Occipital lobe (tissue), 1 donor: ENCODE measurements at regions not wholly inside any gene's neighbourhood (a gene's known extent, or its start where the extent isn't known, plus 50 kb on each side); places are given as distances from the start of the nearest gene placed in this dataset.

ENCODE experiments used
- DNase-seq: peaks from one replicate; lab custom pipeline; 2025; lab: John Stamatoyannopoulos, UW

DNA sequence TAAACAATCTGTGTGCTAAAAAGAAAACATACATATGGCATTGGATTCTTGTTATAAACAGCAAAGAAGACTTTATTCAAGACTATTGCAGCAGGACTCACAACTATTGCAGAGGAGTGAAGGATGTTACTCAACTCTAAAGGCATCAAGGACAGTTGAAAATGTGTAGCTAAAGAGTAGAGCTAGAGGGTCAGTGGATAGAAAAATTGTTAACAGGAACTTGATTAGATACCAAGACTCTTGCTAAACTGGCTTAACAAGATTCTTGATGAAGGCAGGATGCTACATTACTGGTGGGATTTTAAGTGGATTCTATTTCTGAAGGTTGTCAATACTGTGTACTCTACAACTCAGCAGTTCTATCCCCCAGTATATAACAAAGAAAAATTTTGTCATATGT, 1183.3 kb downstream of the SLITRK1 start:
- DNase-seq: no peak

DNA sequence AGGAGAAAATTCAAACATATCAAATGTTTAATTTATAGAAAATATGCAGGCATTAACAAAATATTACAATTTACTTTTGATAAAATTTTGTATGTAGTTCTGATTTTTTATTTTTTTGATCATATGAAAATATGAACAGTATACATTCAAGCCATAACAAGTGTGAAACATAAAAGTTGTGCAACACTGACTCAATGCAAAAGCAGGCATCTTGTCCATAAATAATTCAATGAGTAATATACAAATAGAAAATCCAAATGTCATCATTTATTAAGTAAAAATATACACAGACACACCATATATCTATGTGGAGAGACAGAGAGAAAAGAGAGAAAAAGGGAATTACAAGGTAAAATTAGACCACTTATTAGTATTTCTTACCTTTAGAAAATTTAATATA, 1183.9 kb downstream of the SLITRK1 start:
- no peak for DNase-seq

DNA sequence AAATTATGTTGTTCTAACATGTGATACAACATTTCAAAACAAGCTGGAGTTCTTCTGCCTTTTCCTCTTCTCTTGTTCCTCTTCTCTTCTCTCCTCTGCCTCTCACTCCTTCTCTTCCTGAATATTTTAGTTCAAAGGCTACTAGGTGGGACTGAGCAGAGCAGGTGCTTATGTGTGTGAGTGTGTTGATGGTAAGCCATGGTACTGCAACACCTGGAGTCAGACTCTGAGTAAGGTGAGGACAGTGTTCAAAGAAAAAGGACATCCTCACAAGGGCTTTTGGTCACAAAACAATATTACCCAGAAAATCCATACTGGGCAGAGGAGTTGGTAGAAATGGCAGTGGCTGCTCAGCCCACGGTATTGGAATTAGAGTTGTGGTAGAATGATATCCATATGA, 1188.7 kb downstream of the SLITRK1 start:
- DNase-seq: no peak

DNA sequence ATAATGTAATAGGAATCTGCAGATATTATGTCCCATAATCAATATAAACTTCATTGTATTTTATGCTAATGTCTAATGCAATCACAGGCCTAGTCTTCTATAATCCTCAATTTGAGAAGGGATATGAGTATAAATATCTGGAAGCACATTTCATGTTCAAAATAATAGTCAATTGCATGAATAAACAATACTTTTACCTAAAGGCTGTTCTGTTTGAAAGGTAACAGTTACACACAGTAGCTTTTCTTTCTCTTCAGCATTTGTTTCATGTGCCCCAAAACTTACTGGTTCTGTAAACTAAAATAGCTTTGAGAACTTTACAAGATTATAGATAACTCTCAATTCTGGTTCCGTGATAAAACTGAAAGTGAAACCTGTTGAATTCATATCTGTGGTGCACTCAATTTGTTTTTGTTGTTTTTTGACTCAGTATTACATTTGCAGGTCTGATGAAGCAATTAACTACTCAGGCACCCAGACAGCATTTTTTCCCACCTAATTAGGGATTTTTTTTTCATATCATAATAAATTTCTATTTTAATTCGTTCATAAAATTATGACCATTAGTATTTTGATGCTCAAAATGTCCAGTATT, 1193.8 kb downstream of the SLITRK1 start:
- DNase-seq: no peak

DNA sequence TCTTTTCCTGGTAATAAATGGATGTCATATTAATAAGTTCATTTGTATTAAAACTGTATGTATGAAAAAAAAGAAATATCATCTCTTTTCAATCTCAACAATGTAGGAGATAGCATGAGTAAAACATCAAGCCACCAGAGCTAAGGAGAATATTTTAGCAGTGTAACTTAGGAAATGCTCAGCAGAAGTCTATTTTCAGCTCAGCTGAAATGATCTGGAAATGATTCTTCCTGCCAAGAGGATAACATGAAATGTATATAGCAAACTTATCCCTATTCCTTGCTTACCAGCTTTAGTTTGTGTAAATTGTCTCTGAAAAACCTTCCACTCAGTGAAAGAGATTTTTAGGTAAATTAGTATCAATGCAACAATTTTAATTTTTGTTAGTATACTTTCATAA, 1194.4 kb downstream of the SLITRK1 start:
- DNase-seq: no peak

DNA sequence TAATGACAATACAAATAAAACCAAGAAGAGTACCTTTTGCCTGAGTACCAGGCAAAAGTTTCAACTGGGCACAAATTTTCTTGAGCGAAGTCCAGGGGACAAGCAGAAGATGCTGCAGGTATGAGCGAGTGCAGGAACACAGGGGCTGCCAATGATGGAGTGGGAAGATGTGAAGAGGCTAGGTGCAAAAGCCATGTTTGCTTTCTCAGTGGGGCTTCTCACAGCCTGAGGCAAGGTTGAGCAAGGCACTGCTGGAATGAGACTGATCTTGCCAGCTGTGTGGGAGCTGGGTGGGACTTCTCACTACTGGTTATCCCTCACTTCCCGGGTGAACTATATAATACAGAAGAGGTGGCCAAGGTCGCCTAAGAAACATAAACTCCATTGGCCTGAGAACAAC, 1200.7 kb downstream of the SLITRK1 start:
- DNase-seq: no peak

DNA sequence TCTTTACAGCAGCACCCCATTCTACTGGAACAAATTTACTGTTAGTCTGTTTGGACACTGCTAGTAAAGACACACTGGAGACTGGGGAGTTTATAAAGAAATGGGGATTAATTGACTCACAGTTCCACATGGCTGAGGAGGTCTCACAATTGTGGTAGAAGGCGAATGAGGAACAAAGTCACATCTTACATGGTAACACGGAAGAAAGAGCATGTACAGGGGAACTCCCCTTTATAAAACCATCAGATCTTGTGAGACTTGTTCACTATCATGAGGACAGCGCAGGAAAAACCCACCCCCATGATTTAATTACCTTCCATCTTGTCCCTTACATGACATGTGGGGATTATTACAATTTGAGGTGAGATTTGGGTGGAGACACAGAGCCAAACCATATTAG, 1204.2 kb downstream of the SLITRK1 start:
- no peak for DNase-seq

DNA sequence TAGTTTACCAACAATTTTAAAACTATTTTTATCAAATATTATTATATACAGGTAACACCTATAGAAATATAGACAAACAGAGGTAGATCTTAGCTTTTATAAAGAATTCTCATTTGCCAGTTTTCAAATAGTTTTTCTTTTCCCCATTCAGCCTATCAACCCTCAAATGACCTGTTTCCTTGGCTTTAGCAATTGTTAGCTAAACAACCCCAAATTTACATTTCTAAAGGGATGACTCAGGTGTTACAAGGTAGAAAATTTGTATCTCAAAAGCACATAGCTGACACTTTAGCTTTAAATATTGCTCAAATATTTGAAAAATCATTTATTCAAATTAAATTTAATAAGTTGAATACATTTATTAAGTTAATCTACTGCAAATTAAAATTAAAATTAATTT, 1207.2 kb downstream of the SLITRK1 start:
- DNase-seq: no peak

DNA sequence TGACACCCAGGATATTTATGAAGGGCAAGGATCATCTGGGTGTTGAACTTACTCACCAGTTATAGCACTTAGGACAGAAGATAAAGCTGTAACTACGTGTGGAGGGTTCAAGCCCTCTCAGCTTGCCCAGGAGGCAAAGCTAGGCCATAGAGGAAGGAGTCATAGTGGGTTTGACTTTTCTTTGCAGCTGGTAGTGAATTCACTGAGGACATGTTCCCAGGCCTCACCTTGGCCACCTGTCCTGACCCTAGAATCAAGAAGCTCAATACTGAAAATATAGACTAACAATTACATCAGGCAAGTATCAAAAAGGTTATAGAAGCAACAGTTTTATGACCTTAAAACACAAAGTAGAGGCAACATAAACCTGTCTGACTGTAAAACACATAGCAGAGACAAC, 1207.7 kb downstream of the SLITRK1 start:
- DNase-seq: no peak

DNA sequence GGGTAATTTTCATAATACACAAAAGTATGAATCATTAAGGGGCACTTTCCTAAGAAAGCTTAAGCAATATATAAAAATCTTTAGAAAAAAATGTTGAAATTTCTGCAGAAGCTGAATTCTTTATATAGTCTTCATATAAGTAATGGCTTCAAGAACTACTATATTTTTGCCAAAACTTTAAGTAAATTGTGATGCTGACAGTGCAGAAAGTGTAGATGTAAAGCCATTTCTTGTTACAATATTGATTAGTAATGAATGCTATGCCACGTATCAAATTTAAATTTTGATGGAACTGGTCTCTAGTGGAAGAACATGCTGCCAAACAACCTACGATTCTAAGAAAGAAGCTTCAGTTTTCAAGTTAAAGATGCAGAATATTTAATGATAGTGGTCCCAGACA, 1210.0 kb downstream of the SLITRK1 start:
- DNase-seq: no peak

DNA sequence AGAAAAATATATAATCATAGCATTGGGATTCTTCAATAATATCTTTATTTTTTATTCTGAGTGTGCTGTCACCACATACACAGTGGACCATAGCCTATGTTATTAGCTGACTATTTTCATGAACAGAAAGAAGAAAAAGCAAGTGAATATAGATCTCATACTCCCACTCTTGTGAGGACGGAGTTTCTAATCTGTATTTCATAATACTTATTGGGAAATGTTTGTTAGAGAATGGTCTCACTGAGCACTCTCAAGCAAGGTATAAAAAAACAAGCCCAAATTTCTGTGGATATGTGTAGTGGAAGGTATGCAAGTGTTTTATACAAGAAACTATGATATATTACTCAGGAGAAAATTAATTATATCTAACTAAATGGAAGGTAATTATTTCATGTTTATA, 1218.1 kb downstream of the SLITRK1 start:
- no peak for DNase-seq

DNA sequence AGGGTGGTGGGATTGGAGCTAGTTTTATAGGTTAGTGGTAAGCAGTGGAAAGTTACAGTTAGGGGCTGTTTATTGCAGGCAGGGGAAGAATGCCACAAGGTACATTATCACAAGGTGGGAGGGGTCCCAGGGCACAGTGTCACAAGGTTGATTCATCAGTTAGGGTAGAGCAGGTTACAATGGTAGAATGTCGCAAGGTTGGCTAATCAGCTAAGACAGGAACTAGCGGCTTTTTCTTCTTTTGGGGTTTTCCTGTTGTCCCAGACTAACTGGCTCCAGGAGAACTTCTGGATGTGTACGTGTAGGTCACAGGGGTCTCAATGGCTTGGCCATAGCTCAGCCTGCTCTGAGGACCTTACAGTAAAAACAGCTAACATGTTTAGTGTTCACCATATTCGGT, 1221.1 kb downstream of the SLITRK1 start:
- DNase-seq: no peak

DNA sequence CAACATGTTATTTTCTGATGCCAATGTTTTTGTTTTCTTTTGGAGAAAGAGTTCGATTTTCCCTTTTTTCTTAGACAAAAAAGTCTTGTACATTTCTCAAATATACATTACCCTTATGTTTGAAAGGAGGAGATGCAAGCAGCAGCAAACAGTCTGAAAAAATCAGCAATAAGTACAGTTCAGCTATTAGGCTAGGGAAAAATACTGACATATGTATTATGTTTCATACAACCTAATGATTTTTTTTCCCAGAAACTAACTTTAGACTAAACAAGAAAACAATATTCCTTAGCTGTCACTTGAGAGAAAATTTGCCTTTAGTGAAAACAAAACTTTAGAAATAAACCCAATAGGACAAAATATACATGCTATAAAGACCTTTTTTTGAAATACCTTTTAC, 1223.5 kb downstream of the SLITRK1 start:
- DNase-seq: no peak

DNA sequence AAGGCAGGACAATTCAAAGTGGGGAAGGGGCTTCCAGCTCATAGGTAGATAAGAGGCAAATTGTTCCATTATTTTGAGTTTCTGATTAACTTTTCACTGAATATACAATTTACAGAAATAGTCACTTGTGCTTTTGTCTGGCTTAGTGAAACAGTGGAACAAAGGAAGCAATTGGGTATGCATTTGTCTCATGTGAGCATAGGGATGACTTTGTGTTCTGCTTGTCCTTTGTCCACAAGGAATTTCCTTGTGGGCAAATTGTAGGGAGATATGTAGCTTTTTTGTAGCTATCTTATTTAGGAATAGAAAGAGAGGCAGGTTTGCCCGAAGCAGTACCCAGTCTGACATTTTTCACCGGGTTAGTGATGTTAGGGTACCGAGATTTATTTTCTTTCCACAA, 1224.8 kb downstream of the SLITRK1 start:
- no peak for DNase-seq

DNA sequence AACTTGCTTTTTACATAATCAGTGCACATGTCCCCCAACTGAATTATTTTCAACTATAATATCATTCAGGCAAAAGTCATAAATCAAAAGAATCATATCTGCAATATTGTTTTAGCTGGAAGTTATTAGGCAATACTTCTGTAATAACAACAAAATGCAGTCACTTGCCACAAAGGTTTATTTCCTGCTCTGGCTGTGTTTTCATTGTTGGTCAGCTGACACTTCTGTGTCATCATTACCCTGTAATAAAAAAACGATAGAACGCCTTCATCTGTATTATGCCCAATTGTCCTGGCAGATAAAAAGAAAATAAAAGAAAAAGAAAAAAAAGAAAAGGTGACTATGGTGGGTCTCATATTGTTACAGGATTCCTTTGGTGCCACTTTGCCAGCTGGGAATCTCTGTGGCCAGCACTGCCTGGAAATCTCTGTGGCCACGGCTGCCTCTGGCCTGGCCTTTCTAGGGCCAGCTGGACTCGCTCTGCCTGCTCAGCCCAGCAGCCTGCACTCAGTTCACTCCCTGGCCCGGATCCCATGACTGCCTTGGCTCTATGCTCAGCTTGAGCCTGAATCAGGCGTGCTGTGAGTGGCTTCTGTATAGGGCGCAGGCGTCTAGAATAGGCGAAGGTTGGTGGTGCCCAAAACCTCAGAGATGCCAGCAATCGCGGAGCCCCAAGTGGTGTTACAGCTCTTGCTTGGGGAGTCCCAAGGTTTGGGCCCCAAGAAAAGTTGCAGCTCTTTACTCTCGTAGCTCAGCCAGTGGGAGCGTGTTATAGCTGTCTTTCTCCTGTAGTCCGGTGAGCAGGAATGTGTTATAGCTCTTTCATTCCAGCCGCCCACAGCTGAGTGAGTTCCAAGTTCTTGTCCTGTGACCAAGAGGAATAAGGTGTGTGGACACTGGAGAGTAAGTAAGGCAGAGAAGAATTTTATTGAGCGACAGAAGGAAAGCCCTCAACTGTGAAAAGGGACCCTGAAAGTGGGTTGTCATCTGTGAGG, 1227.1 kb downstream of the SLITRK1 start:
- no peak for DNase-seq

DNA sequence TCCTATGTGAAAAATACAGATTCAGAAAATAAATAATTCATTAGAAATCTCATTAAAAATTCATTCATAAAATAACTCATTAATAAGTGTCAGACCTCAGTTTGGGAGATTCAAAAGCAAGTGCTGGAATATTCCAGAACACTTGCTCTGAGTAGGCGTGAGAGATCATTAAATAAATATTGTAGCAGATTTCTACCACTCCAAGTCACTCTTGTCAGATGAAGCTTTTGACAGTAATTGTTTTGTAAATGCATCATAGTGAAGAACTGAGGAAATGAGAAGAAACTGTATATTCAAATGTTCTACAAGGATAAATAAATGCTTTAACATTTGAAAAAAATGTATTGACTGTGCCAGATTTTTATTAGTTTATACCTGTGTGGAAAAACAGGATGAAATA, 1228.1 kb downstream of the SLITRK1 start:
- DNase-seq: no peak

DNA sequence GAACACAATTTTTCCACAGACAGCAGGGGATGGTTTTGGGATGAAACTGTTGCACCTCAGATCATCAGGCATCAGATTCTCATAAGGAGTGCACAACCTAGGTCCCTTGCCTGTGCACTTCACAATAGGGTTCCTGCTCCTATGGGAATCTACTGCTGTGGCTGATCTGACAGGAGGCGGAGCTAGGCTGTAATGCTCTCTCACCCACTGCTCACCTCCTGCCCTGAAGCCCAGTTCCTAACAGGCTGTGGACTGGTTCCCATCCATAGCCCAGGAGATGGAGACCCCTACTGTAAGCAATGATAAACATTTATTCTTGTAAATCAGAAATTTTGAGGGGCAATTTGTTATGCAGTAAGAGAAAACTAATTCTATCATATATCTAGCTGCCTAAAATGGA, 1234.7 kb downstream of the SLITRK1 start:
- no peak for DNase-seq

DNA sequence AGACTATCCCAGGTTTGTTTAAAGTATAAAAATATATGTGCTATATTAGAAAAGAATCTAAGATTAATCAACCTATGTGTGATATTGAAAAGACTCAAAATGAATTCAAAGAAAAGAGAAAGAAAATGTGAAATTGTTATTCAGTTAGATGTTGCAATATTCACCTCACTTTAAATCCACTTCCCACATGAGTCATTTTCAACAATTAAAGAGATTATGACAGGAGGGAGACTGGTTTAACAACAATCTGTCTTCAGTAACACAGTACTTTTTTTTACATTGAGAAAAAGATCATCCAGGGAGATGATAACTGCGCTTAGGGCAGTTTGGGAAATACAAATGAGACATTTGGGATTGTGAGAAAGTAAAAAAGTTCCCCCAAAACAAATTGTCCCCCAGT, 1246.2 kb downstream of the SLITRK1 start:
- no peak for DNase-seq

DNA sequence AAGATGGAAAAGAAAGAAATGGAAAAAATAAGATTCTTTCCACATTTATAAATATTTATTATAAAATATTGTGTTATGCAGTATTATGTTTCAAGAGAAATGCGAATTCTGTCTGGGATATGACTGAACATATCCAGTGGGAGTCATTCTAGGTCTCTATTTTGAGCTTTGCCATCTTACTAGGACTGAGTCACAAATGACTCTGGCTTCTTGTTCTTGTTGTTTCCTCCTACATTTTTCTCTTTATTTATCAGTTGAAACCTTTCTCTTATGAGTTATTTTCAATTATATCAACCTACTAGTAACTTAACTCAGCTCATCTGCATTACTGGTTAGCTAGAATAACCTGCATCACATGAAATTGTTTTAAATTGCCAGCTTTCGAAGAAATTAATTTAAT, 1247.3 kb downstream of the SLITRK1 start:
- no peak for DNase-seq

DNA sequence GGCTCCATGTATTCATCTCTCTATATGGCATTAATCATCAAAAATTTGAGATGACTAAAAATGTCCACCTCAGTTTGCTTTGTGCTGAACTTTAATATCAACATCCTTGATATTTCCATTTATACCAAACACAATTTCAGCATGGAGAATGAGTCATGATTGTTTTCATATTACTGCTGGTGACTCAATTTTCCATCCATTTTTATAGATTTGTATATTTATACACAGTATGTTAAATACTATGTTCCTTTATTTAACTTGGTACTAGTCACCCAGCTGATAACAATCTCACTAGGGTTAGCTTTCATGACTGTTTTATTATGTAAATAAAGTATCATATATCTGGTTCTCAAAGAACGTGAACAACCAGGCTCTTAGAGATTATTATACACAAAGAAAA, 1255.1 kb downstream of the SLITRK1 start:
- no peak for DNase-seq

DNA sequence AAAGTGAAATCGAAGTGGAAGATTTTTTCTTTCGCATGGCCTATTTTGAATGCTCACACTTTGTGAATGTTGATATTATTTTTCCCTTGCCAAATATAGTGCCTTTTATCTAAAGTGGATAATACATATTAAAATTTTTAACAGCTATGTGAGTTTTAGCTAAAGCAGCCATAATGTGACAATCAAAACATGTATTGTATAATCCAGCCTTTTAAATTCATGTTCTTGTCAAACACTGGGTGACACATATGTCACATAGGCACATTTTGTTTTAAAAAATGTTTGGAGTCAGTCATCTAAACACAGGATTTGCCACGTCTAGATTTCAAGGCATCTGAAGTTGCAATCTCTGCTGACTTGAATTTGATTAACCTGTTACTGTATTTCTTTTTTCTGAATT, 1256.6 kb downstream of the SLITRK1 start:
- no peak for DNase-seq

DNA sequence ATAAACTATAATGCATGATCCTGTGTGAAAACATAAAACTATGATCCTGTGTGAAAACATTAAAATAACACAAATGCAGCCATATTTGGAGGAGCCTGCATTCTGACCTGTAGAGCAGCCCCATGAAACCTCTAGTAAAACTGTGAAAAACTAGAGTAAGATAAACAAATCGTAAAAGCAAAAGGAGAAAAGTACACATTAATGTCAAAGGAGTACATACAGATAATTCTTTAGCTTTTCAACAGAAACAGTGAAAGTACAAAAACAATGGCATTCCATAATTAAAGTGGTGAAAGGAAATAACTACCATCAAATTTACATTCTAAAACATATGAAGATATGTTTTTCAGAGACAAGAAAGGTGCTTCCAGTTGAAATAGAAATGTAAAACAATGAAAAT, 1267.2 kb downstream of the SLITRK1 start:
- no peak for DNase-seq

DNA sequence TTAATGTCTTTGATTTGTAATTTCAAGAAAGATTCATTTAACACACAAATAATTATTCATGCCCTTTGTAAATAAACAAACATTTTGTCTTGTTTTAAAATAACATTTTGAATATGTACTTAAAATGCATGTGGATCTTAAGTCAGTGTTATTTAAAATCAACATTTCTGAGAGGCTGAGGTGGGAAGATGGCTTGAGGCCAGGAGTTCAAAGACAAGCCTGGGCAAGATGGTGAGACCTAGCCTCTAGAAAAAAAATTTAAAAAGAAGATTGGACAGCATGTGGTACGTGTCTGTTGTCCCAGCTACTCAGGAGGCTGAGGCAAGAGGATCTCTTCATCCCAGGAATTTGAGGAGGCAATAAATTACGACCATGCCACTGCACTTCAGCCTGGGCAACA, 1268.2 kb downstream of the SLITRK1 start:
- DNase-seq: no peak
